OCI-LY1 (cell line): ENCODE measurements at regions not wholly inside any gene's neighbourhood (a gene's known extent, or its start where the extent isn't known, plus 50 kb on each side); places are given as distances from the start of the nearest gene placed in this dataset.

Experiments used
- H2AFZ ChIP-seq: fragments of 200-600 bp; sonication (generic), shearing (Covaris generic); 2 replicates; pipeline ENCODE4 v1.6.0; 2014; ENCODE audit warnings: antibody characterized with exemption, mild to moderate bottlenecking, low read length
- H3F3A ChIP-seq: fragments of 200-600 bp; sonication (generic), shearing (Covaris generic); 2 replicates; pipeline ENCODE4 v1.6.0; 2014; ENCODE audit warnings: mild to moderate bottlenecking, antibody characterized with exemption, low read length, moderate library complexity; ENCODE audit not compliant: insufficient read depth
- H3K27ac ChIP-seq: fragments of 200-600 bp; sonication (generic); 2 replicates; pipeline ENCODE4 v1.5.1; 2014; ENCODE audit warnings: low read length, mixed run types, mild to moderate bottlenecking, low read depth; ENCODE audit not compliant: poor library complexity, severe bottlenecking
- H3K27me3 ChIP-seq: fragments of 200-600 bp; sonication (generic); 2 replicates; pipeline ENCODE4 v1.6.0; 2014; ENCODE audit warnings: antibody characterized with exemption, mild to moderate bottlenecking, low read length, moderate library complexity; ENCODE audit not compliant: insufficient read depth
- H3K36me3 ChIP-seq: fragments of 200-600 bp; sonication (generic); 2 replicates; pipeline ENCODE4 v1.6.1; 2014; ENCODE audit warnings: mild to moderate bottlenecking, antibody characterized with exemption, low read length, moderate library complexity, mixed read lengths; ENCODE audit not compliant: insufficient read depth
- H3K4me1 ChIP-seq: fragments of 200-600 bp; sonication (generic); 2 replicates; pipeline ENCODE4 v1.5.1; 2014; ENCODE audit warnings: mild to moderate bottlenecking, low read length, moderate library complexity; ENCODE audit not compliant: insufficient read depth, severe bottlenecking
- H3K4me2 ChIP-seq: fragments of 200-600 bp; sonication (generic), shearing (Covaris generic); 2 replicates; pipeline ENCODE4 v1.6.1; 2014; ENCODE audit warnings: low read length
- H3K4me3 ChIP-seq: fragments of 200-600 bp; sonication (generic); 2 replicates; pipeline ENCODE4 v1.5.1; 2014; ENCODE audit warnings: low read length, low read depth, mild to moderate bottlenecking, mixed read lengths; ENCODE audit not compliant: poor library complexity, severe bottlenecking
- H3K79me2 ChIP-seq: fragments of 200-600 bp; shearing (Covaris generic); 2 replicates; pipeline ENCODE4 v1.6.1; 2016; ENCODE audit warnings: mixed run types, low read length, mixed read lengths; ENCODE audit not compliant: insufficient read depth
- H3K9ac ChIP-seq: fragments of 200-600 bp; sonication (generic), shearing (Covaris generic); 2 replicates; pipeline ENCODE4 v1.6.1; 2014; ENCODE audit warnings: mild to moderate bottlenecking, low read length, mixed read lengths
- H3K9me2 ChIP-seq: fragments of 200-600 bp; sonication (generic), shearing (Covaris generic); 2 replicates; pipeline ENCODE4 v1.6.1; 2014; ENCODE audit warnings: low read depth, mild to moderate bottlenecking, low read length, mixed read lengths
- H3K9me3 ChIP-seq: fragments of 200-600 bp; shearing (Covaris generic); 2 replicates; pipeline ENCODE4 v1.6.1; 2014; ENCODE audit warnings: low read length, mixed read lengths
- H4K20me1 ChIP-seq: fragments of 200-600 bp; sonication (generic), shearing (Covaris generic); 2 replicates; pipeline ENCODE4 v1.6.0; 2016; ENCODE audit warnings: mild to moderate bottlenecking, low read length; ENCODE audit not compliant: insufficient read depth
- EZH2 ChIP-seq: fragments of 200-600 bp; sonication (generic), shearing (Covaris generic); IDR thresholded peaks from 2 replicates; pipeline ENCODE4 v1.8.0; 2017; ENCODE audit warnings: borderline replicate concordance, mixed run types, mild to moderate bottlenecking, antibody characterized with exemption, low read length, moderate library complexity, mixed read lengths
- TF ChIP-seq, protein P1 (sequence below): fragments of 200-600 bp; sonication (generic), shearing (Covaris generic); IDR thresholded peaks from 2 replicates; pipeline ENCODE4 v1.5.1; 2017; ENCODE audit warnings: mild to moderate bottlenecking, antibody characterized with exemption, low read length, moderate library complexity, mixed read lengths

DNA sequence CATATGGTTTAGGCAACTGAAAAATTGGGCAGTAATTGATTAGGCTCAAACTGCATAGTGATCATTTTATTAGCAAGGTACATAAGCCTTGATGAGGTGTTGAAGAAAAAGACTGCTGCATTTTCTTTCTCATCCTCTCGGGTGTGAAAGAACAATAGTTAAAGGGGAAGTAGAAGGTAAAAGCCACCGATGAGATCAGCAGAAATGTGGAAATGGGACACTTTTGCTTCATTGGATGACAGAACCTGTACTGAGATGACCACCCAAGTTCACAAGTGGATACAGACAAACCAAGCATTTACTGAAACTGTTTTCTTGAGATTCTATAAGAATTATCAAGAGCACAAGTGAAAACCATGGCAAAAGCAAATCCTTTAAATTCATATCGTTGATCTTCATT, 184.0 kb downstream of the TMX1 start:
- peaks cover 10% of the 10 kb centered on the region; the same call in 1 of the 2 replicates for H3K9me3 ChIP-seq
- H3F3A ChIP-seq: no peaks in the 10 kb centered on the region
- H3K27me3 ChIP-seq: no peaks in the 10 kb centered on the region
- no peaks in the 10 kb centered on the region for H3K4me1 ChIP-seq
- no peaks in the 10 kb centered on the region for H3K9me2 ChIP-seq
- no peaks in the 10 kb centered on the region for H3K79me2 ChIP-seq
- H3K36me3 ChIP-seq: no peaks in the 10 kb centered on the region
- TF ChIP-seq, protein P1, sequence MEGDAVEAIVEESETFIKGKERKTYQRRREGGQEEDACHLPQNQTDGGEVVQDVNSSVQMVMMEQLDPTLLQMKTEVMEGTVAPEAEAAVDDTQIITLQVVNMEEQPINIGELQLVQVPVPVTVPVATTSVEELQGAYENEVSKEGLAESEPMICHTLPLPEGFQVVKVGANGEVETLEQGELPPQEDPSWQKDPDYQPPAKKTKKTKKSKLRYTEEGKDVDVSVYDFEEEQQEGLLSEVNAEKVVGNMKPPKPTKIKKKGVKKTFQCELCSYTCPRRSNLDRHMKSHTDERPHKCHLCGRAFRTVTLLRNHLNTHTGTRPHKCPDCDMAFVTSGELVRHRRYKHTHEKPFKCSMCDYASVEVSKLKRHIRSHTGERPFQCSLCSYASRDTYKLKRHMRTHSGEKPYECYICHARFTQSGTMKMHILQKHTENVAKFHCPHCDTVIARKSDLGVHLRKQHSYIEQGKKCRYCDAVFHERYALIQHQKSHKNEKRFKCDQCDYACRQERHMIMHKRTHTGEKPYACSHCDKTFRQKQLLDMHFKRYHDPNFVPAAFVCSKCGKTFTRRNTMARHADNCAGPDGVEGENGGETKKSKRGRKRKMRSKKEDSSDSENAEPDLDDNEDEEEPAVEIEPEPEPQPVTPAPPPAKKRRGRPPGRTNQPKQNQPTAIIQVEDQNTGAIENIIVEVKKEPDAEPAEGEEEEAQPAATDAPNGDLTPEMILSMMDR: no peak
- TF ChIP-seq EZH2: no peak
- H4K20me1 ChIP-seq: no peaks in the 10 kb centered on the region
- no peak overlapping the region for H3K27ac ChIP-seq
- no peak overlapping the region for H3K4me2 ChIP-seq
- H2AFZ ChIP-seq: no peak overlapping the region
- H3K9ac ChIP-seq: no peak overlapping the region
- no peak overlapping the region for H3K4me3 ChIP-seq

DNA sequence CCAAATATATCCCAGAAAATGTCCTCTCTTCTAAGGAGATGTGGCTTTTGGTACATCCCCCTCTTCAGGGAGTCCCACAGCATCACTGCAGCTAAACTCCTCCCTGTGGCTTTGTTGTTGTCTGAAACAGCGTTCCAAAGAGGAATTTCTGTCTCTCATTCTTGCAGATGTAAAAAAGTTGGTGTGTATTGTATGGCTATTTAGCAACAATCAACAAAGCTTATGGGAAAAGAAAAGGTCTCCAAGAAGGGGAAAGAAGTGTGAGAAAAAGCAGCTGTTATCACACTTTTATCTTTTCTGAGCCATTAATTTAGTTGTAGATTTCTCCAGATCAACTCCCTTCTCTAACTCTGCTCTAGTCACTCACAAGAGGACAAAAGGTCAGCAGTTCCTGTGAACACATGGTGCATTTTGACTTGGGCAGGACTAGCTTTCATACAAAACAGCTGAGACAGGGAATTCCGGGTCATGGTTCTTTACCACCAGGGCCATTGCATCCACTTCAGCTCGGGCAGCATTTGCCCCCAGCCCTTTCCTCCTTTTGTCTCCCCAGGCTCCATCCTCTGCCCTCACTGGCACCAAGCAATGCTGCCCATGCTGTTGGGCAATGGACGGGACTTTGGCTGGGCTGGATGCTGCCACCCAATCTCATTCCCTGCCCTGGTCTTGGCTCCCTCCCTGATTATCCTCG, 184.7 kb downstream of the TMX1 start:
- Histone ChIP-seq H2AFZ (no peak overlapping the region), H3K4me1 (no peaks in the 10 kb centered on the region), H3K27me3 (no peaks in the 10 kb centered on the region), H3K36me3 (no peaks in the 10 kb centered on the region), H4K20me1 (no peaks in the 10 kb centered on the region), H3K9ac (no peak overlapping the region), H3K27ac (no peak overlapping the region), H3K4me3 (no peak overlapping the region), H3K79me2 (no peaks in the 10 kb centered on the region), H3K4me2 (no peak overlapping the region), H3K9me2 (no peaks in the 10 kb centered on the region), H3K9me3 (peaks cover 4% of the 10 kb centered on the region; the same call in 1 of the 2 replicates), H3F3A (no peaks in the 10 kb centered on the region)
- TF ChIP-seq EZH2: no peak
- TF ChIP-seq, protein P1: no peak

DNA sequence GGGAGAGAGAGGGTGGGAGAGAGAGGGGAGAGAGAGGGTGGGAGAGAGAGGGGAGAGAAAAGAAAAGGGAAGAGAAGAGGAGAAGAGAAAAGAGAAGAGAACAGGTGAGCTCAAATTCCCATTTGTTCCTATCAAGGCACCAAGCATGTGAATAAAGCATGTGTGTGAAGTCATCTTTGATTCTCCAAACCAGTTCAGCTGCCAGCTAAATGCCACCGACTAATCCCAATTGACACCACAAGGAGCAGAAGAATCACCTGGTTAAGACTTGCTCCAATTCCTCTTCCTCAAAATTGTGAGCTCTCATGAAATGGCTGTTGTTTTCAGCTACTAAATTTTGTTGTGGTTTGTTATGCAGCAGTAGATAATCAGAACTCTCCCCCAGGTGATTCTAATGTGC, 188.9 kb downstream of the TMX1 start:
- H3K4me2 ChIP-seq: no peak overlapping the region
- TF ChIP-seq EZH2: no peak
- TF ChIP-seq, protein P1: no peak

More for the DNA sequence above, 188.9 kb downstream of the TMX1 start:
- H3K27ac ChIP-seq: no peak overlapping the region
- no peaks in the 10 kb centered on the region for H3K36me3 ChIP-seq
- H3K9me3 ChIP-seq: no peaks in the 10 kb centered on the region
- no peak overlapping the region for H3K9ac ChIP-seq
- H3K4me3 ChIP-seq: no peak overlapping the region
- H3K27me3 ChIP-seq: no peaks in the 10 kb centered on the region
- no peaks in the 10 kb centered on the region for H3K79me2 ChIP-seq
- H3F3A ChIP-seq: no peaks in the 10 kb centered on the region
- no peak overlapping the region for H2AFZ ChIP-seq
- H4K20me1 ChIP-seq: no peaks in the 10 kb centered on the region; the same call in 1 of the 2 replicates
- H3K4me1 ChIP-seq: no peaks in the 10 kb centered on the region
- H3K9me2 ChIP-seq: no peaks in the 10 kb centered on the region
